HG03060 (cell line): ENCODE measurements at regions not wholly inside any gene's neighbourhood (a gene's known extent, or its start where the extent isn't known, plus 50 kb on each side); places are given as distances from the start of the nearest gene placed in this dataset.

Experiments used
- ATAC-seq: cut with Tn5 transposase; IDR thresholded peaks from one replicate; pipeline ENCODE4 v1.9.1; 2021; ENCODE audit warnings: low read depth, moderate number of reproducible peaks; ENCODE audit not compliant: unreplicated experiment

DNA sequence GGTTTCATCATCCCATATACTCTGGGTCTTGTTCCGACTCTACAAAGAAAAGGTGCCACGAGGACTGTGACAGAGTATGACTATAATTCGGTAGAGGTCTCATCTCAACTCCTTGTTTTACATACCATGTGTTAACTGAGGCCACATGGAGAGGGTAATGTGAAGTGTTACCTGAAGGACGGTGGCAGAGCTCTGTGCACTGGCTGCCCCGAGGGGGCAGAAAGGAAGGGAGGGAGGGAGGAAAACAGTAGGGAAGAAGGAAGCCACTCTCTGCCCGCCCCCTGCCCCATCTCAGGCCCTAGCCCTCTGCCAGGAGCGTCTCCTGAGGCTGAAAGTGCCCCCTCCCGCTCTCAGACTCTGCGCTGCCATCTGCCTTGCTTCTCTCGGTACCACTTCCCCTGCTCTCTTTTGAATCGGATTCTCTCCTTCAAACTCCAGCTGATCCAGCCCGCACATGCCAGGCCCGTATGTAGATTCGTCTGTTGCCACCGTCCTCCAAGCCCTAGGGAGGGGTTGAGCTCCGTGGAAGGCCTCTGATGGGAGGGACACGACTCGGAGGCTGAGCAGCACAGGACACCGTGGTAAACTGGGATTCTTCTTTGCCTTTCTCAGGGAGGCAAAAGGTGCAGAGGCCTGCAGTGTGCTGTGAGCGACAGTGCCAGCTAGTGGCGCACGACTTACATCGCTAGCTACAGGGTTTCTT, 70.5 kb upstream of the ATP10A start:
- no peak for ATAC-seq

DNA sequence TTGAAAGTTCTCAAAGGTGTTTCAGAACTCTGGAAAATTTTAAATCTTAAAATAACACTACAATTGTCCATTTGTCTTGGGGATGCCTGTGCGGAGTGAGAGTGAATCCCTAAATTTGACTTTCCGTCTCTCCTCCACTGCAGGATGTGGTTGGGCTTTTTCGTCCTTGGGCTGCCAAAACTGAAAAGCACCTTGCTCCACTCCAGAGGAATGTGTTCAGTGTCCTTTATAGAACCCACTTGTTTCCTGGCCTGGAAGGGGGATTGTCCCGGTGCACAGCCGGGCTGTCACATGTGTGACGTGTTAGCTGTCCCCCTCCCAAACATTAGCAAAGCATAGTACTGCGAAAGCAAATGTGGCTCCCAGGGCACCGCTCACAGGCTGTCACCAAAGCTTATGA, 69.6 kb upstream of the ATP10A start:
- no peak for ATAC-seq

DNA sequence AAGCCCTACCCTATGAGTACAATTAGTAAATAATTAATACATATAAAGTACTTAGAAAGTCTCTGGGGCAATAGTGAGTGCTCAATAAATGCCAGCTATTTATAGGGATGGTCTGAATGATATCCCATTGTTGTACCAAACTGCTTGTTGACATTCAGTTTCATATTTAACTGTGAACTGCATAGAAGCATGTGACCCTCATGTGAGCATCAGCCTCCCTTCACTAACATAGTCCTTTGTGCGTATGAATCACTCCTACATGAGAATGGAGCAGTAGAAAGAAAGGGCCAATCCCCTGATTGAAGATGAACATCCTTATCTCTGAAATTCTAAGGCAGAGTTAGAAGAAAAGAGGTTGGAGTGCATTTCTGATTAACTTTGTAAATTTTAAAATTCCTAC, 68.7 kb upstream of the ATP10A start:
- no peak for ATAC-seq

DNA sequence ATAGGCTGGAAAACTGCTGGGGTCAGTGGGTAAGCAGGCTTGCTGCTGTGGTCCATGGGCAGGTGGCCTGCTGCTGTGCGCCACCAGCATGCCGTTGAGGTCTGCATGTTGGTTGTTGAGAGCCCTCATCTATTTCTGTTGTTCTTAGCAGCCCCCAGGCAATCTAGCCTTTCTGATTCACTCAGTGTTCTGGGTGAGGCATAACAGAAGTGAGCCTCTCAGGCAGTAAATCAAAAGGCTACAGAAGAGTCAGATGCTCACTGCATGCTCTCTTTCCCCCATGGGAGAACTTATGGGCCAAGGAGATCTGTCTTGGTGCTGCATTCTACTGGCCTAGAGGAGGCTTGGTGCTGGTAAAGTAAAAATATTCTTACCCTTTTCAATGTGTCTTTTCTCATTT, 67.8 kb upstream of the ATP10A start:
- no peak for ATAC-seq
